Ishikawa (cell line): ENCODE measurements at regions not wholly inside any gene's neighbourhood (a gene's known extent, or its start where the extent isn't known, plus 50 kb on each side); places are given as distances from the start of the nearest gene placed in this dataset.

Experiments used
- CEBPB ChIP-seq: IDR thresholded peaks from 2 replicates; pipeline ENCODE4 v1.6.1; 2012
- CREB1 ChIP-seq: IDR thresholded peaks from 2 replicates; pipeline ENCODE4 v1.6.1; 2012; ENCODE audit warnings: low read depth
- EGR1 ChIP-seq: IDR thresholded peaks from 2 replicates; pipeline ENCODE4 v1.6.1; 2012
- EP300 ChIP-seq: IDR thresholded peaks from 2 replicates; pipeline ENCODE4 v1.6.1; 2012; ENCODE audit warnings: borderline replicate concordance
- FOXM1 ChIP-seq: IDR thresholded peaks from 2 replicates; pipeline ENCODE4 v1.6.1; 2012; ENCODE audit warnings: low read depth, borderline replicate concordance
- NFIC ChIP-seq: IDR thresholded peaks from 2 replicates; pipeline ENCODE4 v1.6.1; 2012
- RAD21 ChIP-seq: IDR thresholded peaks from 2 replicates; pipeline ENCODE4 v1.6.1; 2012; ENCODE audit warnings: low read depth
- TAF1 ChIP-seq: IDR thresholded peaks from 2 replicates; pipeline ENCODE4 v1.6.1; 2012; ENCODE audit warnings: low read depth, mild to moderate bottlenecking
- TCF12 ChIP-seq: IDR thresholded peaks from 2 replicates; pipeline ENCODE4 v1.6.1; 2012; ENCODE audit warnings: low read depth
- TEAD4 ChIP-seq: IDR thresholded peaks from 2 replicates; pipeline ENCODE4 v1.6.1; 2012
- YY1 ChIP-seq: IDR thresholded peaks from 2 replicates; pipeline ENCODE4 v1.6.1; 2012; ENCODE audit warnings: low read depth
- ZBTB7A ChIP-seq: IDR thresholded peaks from 2 replicates; pipeline ENCODE4 v1.6.1; 2012; ENCODE audit warnings: low read depth
- TF ChIP-seq, protein P1 (sequence below): IDR thresholded peaks from 2 replicates; pipeline ENCODE4 v1.6.1; 2012
- TF ChIP-seq, protein P2 (sequence below): IDR thresholded peaks from 2 replicates; pipeline ENCODE4 v1.6.1; 2012

DNA sequence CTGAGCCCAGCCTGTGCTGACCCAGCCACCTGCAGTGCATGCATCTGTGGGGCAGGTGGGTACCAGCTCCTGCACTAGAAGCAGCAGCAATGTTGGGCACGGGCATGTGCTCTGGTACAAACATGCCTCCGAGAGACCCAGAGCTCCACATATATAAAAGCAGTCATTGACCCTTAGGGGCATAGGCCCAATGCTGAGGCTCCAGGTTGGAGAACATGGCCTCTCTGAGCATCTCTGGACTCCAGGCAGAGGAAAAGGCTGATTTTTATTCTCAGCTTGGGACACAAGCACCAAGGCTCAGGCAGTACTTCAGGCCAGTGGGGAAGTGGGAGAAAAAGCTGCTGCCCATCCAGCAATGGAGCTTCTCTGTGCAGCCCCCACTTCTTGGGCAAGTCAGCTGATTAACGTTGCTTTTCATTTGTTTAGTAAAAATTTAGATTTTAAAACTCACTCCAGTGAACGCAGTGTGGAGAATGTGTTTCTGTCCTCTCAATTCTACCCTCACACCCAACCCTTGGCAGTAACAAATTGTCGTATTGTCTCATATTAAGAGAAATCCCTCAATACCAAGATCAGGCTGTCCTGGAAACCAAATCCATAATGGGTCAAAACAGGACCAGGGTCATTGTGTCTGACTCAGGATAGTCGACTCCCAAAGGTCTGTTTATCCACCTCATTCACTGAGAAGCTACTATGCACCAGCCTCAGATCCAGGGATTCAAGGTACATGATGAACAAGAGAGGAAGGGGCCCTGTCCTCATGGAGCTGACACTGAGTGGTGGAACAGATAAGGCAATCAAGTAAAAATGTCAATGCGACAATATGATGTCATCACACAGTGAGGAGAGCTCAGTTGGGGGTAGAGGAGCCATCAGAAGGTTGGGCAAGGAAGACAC is 50.6 kb upstream of the TOP3B start:
- TF ChIP-seq CEBPB (no peak), TAF1 (no peak), RAD21 (no peak), EP300 (no peak), TEAD4 (no peak), CREB1 (no peak), NFIC (no peak), YY1 (no peak), EGR1 (no peak), FOXM1 (no peak), TCF12 (no peak), ZBTB7A (no peak)
- TF ChIP-seq, protein P1, sequence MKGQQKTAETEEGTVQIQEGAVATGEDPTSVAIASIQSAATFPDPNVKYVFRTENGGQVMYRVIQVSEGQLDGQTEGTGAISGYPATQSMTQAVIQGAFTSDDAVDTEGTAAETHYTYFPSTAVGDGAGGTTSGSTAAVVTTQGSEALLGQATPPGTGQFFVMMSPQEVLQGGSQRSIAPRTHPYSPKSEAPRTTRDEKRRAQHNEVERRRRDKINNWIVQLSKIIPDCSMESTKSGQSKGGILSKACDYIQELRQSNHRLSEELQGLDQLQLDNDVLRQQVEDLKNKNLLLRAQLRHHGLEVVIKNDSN: no peak
- TF ChIP-seq, protein P2, sequence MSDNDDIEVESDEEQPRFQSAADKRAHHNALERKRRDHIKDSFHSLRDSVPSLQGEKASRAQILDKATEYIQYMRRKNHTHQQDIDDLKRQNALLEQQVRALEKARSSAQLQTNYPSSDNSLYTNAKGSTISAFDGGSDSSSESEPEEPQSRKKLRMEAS: no peak
